Superior temporal gyrus (tissue), 1 donor: ENCODE measurements at regions not wholly inside any gene's neighbourhood (a gene's known extent, or its start where the extent isn't known, plus 50 kb on each side); places are given as distances from the start of the nearest gene placed in this dataset.
"Not testable (repeated sequence)": the region's sequence is repeated elsewhere in the genome, so short reads cannot be mapped to it uniquely, and the experiment has no call there.

ENCODE experiments used
- DNase-seq: peaks from one replicate; pipeline ENCODE4 v3.0.0-alpha.2; 2016; ENCODE audit errors: extremely low spot score

DNA sequence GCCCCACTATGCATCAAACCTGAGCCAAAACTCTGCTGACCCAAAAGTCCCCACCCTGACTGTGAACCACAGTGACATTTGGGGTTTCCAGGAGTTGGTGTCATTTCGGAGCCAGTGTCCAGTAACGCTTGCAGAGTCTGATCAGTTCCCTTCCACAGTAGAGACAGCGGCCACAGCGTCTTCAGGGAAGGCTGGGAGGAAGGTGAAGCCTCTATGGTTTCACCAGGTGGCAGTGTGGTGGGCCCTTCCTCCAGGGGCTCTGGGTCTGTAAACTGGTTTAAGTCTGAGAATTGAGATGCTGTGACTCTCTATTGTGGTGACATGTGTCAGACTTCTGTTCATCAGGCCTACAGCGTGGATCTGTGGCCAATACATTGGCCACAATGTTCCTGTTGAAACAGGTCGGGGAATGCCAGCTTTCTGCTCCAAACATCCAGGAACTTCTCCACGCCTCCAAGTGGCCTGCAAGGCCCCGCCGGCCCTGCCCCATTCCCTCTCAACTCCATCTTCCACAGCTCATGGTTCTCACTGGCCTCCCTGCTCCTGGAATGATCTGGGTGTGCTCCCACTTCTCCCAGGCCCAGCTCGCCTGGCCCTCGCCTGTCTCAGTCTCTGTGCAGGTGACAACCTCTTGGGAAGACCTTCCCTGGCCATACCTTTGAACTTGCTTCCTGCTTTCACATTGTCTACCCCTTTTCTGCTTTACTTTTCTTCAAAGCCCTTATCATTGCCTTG lies 124.5 kb upstream of the FAM20C start:
- no peak for DNase-seq

DNA sequence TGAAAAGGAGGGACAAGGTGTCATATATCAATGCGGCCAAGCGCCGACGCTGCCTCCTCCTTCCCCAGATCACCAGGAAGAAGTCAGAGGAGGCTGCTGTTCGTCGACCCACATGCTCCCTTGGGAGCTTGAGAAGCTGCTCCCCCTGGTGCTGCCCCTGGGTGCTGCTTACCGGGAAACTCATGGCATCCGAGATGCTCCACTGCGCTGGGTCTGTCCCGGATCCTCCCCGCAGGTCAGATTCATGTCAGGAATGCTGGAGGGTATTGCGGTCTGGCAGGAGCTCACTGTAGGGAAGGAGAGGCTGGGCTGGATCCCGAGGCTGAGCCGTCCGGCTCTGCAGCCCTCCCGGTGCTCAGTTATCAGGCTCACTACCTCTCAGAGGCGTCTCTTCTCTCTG lies 123.7 kb upstream of the FAM20C start:
- DNase-seq: no peak

DNA sequence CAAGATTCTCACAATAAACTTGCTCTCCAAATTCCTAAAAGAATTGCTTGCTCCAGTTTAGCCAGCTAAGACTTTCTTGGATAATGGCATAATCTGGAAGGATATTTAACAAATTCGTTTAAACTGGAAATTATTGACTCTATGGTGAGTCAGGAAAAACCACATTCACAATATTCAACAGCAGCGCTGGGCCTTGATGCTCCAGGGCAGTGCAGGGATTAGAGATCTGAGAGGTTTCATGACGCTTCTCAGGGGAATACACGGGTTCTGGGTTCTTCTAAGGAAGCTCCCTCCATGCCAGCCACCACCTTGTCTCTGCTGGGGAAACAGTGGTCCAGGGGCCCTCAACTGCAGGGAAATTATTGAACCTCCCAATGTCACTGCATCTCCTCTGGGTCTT lies 123.3 kb upstream of the FAM20C start:
- DNase-seq: not testable (repeated sequence)

DNA sequence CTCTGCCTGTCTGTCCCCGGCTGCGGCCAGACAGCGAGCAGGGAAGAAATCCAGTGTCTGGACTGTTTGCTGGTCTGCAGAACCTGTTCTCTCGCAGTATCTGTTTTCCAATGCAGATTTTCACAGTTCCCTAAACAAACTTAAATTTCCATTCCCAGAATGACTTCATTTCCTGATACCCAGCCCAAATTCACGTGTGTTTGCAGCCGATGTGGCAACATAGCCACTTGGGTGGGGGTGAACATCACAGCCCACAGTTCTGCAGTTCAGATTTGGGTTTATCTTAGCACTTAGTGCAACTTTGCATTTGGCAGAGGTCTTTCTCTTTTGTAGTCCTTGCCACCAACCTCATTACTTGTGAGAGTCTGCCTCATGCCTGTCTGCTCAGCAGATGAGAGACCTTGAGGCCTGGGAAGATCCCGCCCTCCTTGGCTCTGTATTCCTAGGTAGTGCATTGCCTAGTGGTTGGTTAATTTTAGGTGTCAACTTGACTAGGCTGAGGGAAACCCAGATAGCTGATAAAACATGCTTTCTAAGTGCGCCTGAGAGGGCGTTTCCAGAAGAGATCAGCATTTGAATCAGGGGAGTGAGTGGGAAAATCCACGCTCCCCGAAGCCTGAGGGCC lies 122.8 kb upstream of the FAM20C start:
- not testable (repeated sequence) for DNase-seq

DNA sequence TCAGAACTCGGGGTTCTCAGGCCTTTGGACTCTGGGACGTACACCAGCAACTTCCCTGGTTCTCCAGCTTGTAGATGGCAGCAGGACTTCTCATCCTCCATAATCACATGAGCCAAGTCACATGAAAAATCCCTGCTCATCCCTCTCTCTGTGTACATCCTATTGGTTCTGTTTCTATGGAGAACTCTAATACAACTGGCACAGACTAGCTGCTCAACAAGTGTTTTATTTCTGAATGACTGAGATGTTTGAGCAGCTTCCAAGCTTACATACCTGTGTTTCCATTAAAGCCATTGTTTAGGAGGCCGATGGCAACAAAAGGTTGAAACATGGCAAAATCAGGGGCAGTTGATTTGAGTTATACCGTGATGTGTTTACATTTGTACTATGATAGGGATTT lies 122.2 kb upstream of the FAM20C start:
- not testable (repeated sequence) for DNase-seq

DNA sequence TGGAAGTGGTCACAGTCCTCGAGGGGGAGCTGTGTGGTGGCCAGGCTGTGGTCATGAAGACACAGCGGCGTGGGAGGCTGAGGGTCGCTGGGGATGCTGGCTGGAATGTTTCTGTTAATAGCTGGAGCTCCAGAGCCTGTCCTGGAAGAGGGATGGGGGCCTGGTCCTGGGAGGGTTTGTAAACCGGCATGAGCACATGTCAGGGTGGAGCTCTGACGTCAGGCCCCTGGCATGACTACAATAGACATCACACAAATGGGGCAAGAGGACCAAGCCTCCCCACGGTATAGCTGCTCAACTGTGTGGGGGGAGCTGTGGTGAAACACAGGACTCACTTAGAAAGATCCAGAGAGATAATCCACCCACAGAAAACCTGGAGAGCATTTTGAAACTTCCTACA lies 121.4 kb upstream of the FAM20C start:
- peak; percentile 35 for DNase-seq

DNA sequence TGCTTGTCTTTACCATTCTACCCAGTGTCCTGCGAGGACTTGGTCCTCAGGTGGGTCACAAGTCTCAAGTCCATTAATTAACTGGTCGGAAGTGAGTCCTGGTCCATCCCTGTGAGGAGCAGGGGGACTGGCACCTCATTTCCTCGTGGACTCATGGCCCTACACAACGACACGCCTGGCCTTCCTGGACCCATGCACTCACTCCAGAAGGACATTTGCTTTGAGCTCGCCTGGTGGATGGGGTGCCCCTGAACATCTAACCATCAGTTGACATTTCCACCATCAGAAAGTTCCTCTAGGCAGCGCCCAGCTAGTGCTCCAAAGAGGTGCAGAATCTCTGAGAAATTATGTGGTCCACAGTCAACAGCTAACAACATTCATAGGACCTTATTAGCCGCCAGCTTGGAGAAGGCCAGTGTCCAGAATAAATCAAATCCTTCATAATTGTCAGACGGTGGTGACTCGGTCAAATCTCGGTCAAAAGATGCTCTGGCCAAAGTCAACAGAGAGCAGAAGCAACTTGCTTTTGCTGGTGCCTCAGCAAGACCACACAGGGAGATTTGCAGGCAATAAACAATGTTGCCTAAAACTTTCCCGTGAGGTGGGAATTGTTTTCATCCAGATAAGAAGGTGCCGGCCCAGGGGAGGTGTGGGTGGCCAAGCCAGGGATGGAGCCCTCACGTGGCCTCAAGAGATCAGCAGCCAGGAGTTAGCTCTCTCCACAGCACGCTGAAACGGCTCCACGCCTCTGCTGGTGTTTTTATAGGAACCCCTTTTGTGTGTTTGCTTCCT lies 119.9 kb upstream of the FAM20C start:
- not testable (repeated sequence) for DNase-seq

DNA sequence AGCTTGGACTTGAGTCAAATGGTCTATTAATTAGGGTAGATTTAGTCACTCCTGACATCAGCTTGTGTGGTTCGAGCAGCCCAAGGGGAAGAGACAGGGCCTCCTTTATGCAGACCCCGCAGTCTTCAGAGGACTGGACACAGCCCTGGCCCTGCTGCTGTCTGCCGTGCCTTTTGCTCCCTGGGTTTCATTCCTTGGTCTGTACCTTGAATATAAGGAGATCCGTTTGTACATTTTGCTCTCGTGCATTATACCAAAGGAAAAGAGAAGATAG lies 119.4 kb upstream of the FAM20C start:
- not testable (repeated sequence) for DNase-seq

DNA sequence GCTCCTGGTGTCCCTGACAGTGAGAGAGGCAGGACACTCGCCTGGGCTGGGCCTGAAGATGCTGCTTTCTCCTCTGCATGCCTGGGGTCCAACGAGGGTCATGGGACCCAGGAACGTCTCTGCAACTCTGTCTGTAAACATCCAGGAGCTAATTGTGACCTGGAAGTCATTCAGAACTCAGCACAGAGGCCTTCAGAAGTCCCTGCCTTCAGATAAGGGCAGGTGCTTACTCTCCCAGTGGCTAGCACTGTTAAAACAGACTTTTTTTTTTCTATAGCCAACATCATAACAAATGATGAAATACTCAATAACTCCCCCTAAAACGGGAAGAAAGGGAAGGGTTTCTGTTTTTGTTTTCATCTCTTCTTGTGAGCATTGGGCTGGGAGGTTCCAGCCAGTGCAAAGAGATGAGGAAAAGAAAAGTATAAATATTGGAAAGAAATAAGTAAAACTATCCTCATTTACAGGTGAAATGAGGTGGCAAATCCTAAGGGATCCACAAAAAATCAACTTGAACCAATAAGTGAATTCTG lies 118.3 kb upstream of the FAM20C start:
- DNase-seq: not testable (repeated sequence)

DNA sequence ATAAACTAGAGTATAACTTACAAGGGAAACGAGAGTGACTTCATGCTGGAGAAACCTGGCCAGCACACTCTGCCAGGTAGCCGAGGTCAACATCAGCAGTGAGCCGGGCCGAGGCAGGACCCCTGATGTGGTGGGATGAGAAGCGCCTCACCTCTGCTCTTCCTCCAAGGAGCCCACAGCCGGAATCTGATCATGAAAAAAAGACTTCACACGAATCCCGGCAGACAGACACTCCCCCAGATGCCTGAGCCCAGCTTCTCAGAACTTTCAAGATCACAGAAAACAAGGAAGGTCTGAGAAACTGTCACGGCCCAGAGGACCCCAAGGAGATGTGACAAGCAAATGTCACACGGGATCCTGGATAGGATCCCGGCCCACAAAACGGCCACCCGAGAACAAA lies 116.9 kb upstream of the FAM20C start:
- not testable (repeated sequence) for DNase-seq

DNA sequence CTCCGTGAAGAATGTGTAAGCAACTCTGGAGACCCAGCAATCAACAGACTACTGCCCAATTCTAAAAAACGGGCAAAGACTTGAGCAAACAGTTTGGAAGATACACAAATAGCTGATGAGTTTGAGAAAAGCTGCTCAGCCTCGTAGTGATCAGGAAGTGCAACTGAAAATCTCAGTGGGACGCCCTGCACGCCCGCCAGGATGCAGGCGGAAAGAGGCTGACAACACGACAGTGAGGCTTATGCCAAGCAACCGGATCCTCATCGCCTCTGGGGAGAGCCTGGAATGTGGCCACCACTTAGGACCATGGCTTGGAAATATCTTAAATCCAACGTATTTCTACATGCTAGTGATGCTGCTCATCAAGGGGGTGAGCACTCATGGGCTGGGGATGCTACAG lies 116.2 kb upstream of the FAM20C start:
- not testable (repeated sequence) for DNase-seq

DNA sequence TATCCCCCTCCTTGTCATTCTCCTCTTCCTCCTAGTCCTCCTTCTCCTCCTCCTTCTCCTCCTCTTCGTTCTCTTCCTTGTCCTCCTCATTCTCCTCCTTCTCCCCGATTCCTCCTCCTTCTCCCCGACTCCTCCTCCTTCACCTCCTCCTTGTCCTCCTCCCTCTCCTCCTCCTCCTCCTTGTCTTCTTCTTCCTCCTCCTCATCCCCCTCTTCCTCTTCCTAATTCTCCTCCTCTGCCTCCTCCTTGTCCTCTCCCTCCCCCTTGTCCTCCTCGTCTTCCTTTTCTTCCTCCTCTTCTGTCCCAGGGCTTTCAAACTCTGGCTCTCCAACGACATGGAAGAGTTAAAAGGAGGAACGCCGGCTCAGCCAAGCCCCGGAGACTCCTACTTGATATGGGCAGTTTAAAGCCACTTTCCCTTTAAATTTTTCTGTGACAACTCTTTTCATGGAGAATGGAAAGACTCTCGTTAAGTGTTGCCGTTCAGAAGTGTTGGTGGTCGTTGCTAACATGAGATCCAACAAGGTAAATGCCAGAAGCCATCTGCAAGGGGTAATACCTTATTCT lies 115.5 kb upstream of the FAM20C start:
- not testable (repeated sequence) for DNase-seq

DNA sequence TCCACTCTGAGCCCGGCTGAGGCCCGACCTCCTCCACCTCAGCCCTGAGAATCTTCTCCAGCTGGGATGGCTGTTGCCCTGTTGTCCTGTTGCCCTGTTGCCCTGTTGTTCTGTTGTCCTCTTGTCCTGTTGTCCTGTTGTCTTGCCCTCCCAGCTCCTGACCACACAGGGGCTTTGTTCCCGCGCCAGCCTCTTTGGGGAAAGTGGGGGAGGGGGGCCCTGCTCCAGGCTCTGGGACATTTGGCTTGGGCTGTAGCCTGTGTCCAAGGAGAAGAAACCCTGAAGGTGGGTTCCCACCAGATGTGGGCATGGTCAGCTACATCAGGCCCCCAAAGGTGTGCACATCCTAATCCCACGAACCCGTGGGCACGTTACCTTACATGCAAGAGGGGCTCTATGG lies 113.5 kb upstream of the FAM20C start:
- not testable (repeated sequence) for DNase-seq

DNA sequence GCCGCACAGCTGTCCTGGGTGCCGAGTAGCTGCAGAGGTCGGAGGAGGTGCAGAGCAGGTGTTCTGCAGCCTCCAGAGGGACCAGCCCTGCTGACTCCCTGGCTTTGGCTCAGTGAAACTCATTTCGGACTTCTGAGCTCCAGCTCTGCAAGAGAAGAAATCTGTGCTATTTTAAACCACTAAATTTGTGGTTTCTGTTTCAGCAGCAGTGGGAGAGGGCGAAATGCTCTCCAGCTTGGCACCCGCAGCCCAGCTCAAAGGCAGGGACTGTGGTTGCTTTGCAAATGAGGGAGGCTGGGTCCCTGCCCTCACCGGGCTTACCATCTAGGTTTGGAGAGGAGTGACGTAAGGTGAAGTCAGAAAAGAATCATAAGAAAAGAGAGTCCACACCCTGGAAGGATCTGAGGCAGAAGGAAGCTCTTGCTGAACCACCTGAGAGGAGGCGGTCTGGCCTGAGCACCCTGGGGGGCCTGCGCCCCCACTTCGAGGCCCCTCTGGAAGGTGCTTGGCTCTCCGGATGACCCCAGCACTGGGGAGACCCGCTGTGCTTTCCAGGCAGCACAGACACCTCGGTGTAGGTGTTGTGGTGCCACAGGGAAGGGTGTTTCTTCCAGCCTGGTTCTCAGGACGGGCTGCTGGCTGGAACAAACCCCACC lies 112.8 kb upstream of the FAM20C start:
- not testable (repeated sequence) for DNase-seq

DNA sequence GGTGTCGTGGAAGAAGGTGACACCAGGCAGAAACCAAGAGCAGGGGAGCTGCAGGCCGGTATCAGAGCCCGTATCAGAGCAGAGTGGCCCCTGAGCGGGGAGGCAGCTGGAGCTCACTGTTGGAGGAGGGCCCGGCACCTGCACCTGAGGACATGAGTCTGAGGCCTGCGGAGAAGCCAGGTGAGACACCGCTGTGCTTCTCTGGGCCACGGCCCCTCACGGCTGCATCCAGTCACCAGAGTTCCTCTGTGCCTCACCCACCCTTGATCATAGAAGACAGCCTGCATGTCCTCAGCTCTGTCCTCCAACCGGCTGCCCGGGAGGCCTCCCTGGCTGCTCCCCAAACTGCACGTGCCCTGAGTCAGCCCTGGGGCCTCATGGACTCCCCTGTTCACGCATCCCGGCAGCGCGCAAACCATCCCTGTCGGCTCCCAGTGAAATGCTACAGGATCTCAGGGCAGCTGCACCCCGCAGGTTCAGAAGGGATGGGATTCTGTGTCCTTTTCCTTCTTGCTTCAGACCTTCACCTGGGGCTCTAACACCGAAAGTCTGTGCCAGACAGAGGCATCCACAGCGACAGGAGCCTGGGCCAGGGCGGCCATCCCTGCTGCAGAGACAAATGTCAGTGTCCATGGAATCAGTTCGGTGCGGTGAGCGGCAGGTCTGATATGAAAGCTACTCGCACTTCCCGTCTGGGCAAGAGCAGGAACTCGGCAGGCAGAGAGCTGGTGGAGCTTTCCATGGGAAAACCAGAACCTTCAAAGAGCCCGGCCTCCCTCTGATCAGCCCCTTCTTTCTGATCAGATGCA lies 111.9 kb upstream of the FAM20C start:
- DNase-seq: no peak

DNA sequence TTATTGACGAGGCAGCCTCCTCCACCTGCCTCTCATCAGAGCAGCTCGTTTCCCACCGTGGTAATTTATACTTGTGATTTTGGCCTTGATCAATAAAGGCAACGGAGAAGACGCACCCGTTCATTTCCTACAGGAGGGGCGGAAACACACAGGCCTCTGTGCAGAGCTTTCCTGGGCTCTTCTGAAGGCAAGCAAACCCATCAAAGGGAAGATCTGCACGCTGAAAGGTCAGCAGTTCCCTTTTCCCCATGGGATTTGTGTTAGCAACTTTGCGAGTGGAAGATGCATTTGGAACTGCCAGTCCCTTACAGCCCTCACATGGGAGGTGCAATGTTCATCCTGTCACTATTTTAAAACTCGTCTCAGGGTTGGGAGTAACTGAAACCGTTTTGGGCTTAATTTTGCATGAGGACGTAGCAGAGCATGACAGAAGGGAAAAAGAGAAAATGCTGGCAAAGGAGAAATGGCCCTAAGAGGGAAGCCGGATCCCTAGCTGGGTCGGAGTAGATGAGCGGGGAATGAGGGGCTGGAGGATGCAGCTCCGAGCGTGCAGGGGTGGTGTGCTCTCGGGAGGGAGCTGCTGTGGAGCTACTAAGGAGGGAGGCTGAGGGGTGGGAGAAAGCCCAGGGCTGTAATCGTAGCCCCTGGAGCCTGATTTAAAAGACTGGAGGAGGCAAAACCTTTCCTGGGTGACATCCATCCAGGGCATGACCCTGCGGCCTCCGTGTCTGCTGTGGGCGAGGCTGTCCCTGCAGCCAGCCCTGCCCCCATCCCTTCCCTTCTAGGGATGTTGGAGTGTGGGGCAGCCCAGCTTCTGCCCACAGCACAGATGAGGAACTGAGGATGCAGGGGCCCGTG lies 111.1 kb upstream of the FAM20C start:
- DNase-seq: no peak

DNA sequence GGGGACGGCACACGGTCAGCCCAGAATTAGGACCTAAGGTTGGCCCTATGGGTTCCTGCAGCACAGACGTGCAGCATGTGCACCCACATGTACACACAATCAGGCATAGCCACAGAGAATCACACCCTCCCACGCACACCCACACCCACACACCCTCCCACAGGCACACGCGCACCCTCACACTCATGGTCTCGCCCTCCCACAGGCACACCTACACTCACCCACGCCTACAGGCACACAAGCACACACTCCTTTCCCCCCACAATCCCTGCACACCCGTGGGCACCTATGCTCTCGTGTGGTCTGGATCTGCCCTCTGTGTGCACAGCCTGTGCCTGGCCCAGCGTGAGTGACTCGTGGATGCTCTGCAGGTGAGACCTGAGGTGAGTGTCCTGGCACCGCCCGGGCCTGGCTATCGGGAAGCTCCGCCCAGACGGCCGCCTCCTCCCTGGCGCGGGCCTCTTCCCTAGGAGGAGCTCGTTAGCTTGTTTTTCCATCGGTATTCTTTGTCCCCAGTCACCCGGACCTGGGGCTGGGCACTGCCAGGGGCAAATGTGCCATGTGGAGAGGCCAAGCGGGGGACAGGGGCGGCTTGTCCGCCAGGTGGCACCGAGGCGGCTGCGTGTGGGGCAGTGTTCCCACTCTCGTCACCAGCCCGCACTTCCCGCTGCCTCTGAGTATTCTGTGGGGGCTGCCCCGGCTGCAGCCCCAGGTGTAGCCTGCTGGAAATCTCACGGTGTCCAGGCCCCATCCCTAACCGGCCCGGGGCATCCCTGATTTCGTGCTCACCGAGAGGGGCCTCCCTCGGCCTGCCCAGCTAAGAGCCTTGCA lies 110.2 kb upstream of the FAM20C start:
- no peak for DNase-seq

DNA sequence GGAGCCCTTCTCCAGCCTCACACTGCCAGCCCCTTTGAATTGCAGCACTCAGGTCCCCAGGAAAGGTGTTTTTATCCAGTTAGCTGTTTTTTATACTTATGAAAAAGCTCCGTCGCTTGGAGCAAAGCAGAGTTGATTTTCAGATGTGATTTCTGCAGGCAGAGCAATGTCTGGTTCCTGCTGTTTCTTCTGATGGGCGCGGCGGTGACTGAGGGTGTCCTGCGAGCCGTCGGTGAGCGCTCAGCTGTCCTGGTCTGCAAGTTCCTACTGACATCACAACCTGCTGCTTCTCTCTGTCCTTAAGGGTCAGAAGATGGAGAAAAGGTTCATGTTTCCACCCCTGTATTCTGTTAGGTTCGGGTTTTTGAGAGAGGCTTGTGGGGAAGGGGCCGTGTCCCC lies 109.6 kb upstream of the FAM20C start:
- DNase-seq: no peak

DNA sequence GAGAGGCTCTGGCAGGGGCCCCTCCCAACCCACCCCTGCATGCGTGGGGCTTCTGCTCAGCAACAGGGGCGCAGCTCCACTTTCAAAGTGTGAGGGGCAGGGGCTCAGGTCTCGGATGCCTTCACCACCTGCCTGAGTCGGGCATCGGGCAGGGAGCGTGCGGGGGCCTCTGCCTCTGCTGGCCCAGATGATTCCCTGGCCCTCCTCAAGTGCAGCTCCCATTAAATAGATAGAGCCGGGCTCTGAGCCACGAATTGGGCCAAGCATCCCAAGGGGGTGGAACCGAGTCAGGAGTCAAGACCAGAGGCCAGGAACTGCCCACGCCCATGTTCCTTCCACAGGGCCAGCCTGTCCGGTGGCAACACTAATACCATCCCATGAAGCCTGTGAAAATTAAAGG lies 108.9 kb upstream of the FAM20C start:
- no peak for DNase-seq
